ENCODE measurements at regions not wholly inside any gene's neighbourhood (a gene's known extent, or its start where the extent isn't known, plus 50 kb on each side); places are given as distances from the start of the nearest gene placed in this dataset.

DNA sequence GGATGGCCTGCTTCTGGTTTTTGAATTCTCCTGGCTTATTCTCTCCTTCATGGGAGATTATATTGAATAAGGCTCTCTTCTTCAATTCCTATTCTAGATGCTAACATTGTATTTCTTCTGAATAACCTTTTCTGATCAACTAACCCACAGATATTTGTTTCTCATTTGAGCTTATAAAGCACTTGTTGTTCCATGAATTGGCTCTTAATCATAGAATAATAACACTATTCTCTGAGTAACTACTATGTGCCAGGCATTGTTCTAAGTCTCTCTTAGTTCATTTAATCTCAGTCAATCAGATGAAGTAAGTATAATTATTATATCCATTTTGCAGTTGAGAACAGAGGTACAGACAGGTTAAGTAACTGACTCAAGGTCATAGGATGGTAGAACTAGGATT lies 136.3 kb upstream of the MLIP start:
- DNase-seq (ENCODE audit: insufficient read length, low spot score) (no peak), FAIRE-seq (no peak)
- TF ChIP-seq SPI1 (IDR thresholded peaks at IDR 0.05; ENCODE audit: low read depth, low read length), result no peak
- no peak for TF ChIP-seq PAX5 (IDR thresholded peaks at IDR 0.05; ENCODE audit: insufficient read depth, low read length, severe bottlenecking)
- TF ChIP-seq POU2F2 (IDR thresholded peaks at IDR 0.05; ENCODE audit: low read depth, low read length), result no peak
- no peak for TF ChIP-seq POLR2A (IDR thresholded peaks at IDR 0.05; ENCODE audit: low read depth, low read length)
- no peak for TF ChIP-seq TAF1 (IDR thresholded peaks at IDR 0.05; ENCODE audit: low read depth, low read length)
- TF ChIP-seq POLR2AphosphoS5 (IDR thresholded peaks at IDR 0.05; ENCODE audit: low read depth, low read length), result no peak

DNA sequence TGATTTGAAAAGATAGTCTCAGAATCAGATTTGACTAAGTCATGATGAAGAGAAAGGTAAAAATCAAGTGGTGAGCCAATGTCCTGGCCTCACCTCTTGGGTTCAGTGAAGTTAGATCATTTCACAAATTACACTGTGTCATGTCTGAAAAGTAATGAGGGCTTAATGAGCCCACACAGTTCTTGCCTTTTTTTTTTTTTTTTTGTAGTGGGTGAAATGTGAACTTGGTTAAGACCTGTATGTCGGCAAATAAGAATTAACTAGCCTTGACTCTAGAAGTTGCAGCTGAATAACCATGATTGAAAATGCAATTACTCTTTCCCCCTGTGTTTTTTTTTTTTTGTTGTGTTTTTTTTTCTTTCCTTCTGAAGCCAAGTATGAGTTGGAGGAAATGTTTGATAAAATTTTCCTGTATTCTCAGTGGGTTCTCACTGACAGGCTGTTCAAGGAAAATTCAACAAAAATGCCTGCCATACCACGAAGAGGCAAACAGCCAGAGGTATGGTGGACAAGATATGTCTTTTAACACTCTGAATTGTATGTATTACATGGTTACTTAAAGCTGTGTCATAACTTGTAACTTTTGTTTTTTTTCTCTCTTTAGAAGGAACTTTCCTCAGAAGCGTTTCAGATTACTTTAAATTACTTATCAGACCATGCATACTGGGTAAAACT lies 135.2 kb upstream of the MLIP start:
- no peak for FAIRE-seq

DNA sequence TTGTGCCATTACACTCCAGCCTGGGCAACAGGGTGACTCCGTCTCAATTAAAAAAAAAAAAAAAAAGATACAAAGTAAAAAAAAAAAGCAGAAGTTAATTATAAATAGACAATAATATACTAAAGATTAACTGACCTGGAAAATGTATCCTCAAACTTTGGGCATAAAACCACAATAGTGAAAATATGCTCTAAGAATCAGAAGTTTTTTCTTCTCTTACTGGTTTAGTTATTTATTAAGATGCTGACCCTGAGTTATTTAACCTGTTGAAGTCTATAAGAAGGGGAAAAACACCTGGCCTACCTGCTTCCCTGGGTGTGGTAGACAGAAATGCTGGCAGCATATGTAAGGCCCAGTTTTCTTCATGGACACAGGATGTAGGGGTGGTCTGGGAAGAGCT lies 133.7 kb upstream of the MLIP start:
- no peak for DNase-seq (ENCODE audit: insufficient read length, low spot score)
- TF ChIP-seq PAX5 (IDR thresholded peaks at IDR 0.05; ENCODE audit: insufficient read depth, low read length, severe bottlenecking), result no peak
- TF ChIP-seq TAF1 (IDR thresholded peaks at IDR 0.05; ENCODE audit: low read depth, low read length), result no peak
- TF ChIP-seq POLR2AphosphoS5 (IDR thresholded peaks at IDR 0.05; ENCODE audit: low read depth, low read length), result no peak
- no peak for TF ChIP-seq POU2F2 (IDR thresholded peaks at IDR 0.05; ENCODE audit: low read depth, low read length)
- TF ChIP-seq SPI1 (IDR thresholded peaks at IDR 0.05; ENCODE audit: low read depth, low read length), result no peak
- no peak for TF ChIP-seq POLR2A (IDR thresholded peaks at IDR 0.05; ENCODE audit: low read depth, low read length)
- FAIRE-seq, result no peak

More for the DNA sequence above, 135.2 kb upstream of the MLIP start:
- no peak for DNase-seq (ENCODE audit: insufficient read length, low spot score)
- TF ChIP-seq PAX5 (IDR thresholded peaks at IDR 0.05; ENCODE audit: insufficient read depth, low read length, severe bottlenecking) (no peak), POLR2AphosphoS5 (IDR thresholded peaks at IDR 0.05; ENCODE audit: low read depth, low read length) (no peak), SPI1 (IDR thresholded peaks at IDR 0.05; ENCODE audit: low read depth, low read length) (no peak), TAF1 (IDR thresholded peaks at IDR 0.05; ENCODE audit: low read depth, low read length) (no peak), POLR2A (IDR thresholded peaks at IDR 0.05; ENCODE audit: low read depth, low read length) (no peak), POU2F2 (IDR thresholded peaks at IDR 0.05; ENCODE audit: low read depth, low read length) (no peak)

DNA sequence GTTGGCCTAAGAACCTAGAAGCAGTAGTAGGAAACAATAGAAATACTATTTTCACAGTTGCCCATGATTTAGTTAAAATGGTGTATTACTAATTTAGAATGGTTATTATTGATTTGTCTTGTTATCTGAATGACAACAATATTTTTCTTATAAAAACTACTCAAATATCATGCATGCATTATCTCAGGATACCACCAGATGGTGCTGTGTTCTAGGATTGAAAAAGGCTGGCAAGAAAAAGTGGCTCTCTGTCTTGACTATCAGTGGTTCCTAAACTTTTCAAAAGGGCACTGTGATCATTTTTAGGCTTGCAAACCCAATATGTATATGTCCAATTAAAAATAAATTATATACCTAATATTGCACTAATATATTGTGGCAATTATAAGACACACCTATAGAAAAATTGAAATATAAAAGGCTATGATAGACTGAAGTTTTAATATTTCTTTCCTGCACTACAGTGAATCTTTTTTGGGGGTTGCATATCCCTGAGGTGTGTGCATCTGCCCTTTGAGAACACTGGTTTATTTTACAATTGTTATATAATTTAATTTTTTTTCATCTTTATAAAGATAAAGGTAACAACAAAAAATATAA lies 131.7 kb upstream of the MLIP start:
- FAIRE-seq (no peak), DNase-seq (ENCODE audit: insufficient read length, low spot score) (no peak)
- TF ChIP-seq POU2F2 (IDR thresholded peaks at IDR 0.05; ENCODE audit: low read depth, low read length), result no peak
- TF ChIP-seq POLR2A (IDR thresholded peaks at IDR 0.05; ENCODE audit: low read depth, low read length), result no peak
- no peak for TF ChIP-seq TAF1 (IDR thresholded peaks at IDR 0.05; ENCODE audit: low read depth, low read length)
- TF ChIP-seq SPI1 (IDR thresholded peaks at IDR 0.05; ENCODE audit: low read depth, low read length), result no peak
- TF ChIP-seq PAX5 (IDR thresholded peaks at IDR 0.05; ENCODE audit: insufficient read depth, low read length, severe bottlenecking), result no peak
- no peak for TF ChIP-seq POLR2AphosphoS5 (IDR thresholded peaks at IDR 0.05; ENCODE audit: low read depth, low read length)

DNA sequence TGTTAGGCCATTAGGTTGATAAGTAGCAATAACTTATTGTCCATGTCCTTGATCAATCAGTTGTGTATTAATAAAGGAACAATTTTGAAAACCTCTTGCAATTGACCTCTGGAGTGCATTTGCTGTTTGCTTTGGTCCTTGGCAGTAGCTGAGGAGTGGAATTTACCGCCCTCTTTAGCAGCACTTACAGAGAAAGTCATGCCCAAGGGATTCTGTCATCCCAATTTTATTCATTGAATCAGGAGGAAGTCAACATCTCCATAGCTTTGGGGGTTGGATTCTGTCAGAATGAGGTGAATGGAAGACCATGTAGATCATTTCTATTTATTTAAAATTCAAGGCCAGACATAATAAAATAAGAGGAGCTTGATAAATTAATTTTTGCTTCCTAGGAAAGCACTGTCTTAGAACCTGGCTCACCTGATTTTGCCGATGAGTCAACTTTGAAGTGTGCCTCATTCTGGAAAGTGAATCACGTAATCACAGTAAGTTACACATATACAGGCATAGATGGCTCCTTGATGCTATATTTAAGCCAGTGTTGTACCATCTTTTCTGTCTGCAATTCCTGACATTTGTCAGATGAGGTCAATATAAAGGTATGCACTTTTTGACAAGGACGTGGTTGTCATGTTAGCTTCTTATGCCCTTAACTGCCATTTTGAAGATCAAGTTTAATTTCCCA lies 128.7 kb upstream of the MLIP start:
- FAIRE-seq, result no peak
- TF ChIP-seq PAX5 (IDR thresholded peaks at IDR 0.05; ENCODE audit: insufficient read depth, low read length, severe bottlenecking) (no peak), POLR2AphosphoS5 (IDR thresholded peaks at IDR 0.05; ENCODE audit: low read depth, low read length) (no peak)
- DNase-seq (ENCODE audit: insufficient read length, low spot score), result no peak

DNA sequence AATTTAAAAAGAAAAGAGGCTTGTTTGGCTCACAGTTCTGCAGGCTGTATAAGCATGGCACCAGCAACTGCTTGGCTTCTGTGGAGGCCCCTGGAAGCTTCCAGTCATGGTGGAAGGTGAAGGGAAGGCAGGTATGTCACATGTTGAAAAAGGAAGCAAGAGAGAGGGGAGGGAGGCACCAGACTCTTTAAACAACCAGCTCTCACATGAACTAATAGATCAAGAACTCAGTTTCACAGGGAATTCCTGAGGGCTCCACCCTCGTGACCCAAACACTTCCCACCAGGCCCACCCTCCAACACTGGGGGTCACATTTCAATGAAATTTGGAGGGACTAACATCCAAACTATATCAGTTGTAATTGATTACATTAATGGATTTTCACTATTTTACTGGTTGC lies 127.9 kb upstream of the MLIP start:
- no peak for DNase-seq (ENCODE audit: insufficient read length, low spot score)
- FAIRE-seq, result no peak
- no peak for TF ChIP-seq PAX5 (IDR thresholded peaks at IDR 0.05; ENCODE audit: insufficient read depth, low read length, severe bottlenecking)
- TF ChIP-seq SPI1 (IDR thresholded peaks at IDR 0.05; ENCODE audit: low read depth, low read length), result no peak
- TF ChIP-seq TAF1 (IDR thresholded peaks at IDR 0.05; ENCODE audit: low read depth, low read length), result no peak
- no peak for TF ChIP-seq POLR2AphosphoS5 (IDR thresholded peaks at IDR 0.05; ENCODE audit: low read depth, low read length)
- TF ChIP-seq POLR2A (IDR thresholded peaks at IDR 0.05; ENCODE audit: low read depth, low read length), result no peak

DNA sequence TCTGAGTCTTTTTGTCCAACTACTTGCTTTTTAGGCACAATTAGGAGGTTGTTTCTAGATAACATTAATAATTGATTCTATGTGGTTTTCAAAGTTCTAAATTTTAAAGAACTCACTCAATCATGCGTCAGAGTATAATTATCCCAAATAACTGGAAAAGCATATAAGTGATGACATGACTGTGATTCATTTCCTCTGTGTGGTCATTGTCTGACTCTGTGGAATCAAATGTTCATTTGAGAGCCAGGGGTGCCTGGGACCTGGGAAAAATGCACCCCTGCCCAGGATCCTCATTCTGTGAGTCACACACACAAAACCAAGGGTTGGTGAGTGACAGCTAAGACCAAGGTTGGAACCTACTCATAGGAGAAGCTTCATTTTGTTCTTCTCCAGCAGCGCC lies 127.1 kb upstream of the MLIP start:
- DNase-seq (ENCODE audit: insufficient read length, low spot score) (no peak), FAIRE-seq (no peak)
- TF ChIP-seq SPI1 (IDR thresholded peaks at IDR 0.05; ENCODE audit: low read depth, low read length) (no peak), POLR2AphosphoS5 (IDR thresholded peaks at IDR 0.05; ENCODE audit: low read depth, low read length) (no peak), POLR2A (IDR thresholded peaks at IDR 0.05; ENCODE audit: low read depth, low read length) (no peak), PAX5 (IDR thresholded peaks at IDR 0.05; ENCODE audit: insufficient read depth, low read length, severe bottlenecking) (no peak), TAF1 (IDR thresholded peaks at IDR 0.05; ENCODE audit: low read depth, low read length) (no peak), POU2F2 (IDR thresholded peaks at IDR 0.05; ENCODE audit: low read depth, low read length) (no peak)

DNA sequence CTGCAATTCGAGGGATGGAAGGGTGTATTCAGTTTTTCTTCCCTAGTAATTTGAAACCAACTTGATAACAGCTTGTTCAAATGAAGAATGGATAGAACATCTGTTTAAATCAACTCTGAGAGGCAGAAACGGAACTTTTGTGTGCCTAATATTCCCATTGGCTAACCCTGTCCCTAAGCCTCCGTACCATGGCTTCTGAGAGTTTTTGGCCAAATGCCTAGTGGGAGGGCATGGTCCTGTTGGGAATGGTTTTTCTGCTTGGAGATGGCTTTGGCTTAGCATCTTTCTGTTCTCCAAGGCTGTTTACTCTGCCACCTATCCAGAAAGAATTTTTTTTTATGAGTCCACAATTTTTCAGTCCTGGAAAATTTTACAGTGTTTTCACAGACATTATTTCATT lies 126.7 kb upstream of the MLIP start:
- DNase-seq (ENCODE audit: insufficient read length, low spot score), result no peak
- FAIRE-seq, result no peak
- no peak for TF ChIP-seq TAF1 (IDR thresholded peaks at IDR 0.05; ENCODE audit: low read depth, low read length)
- no peak for TF ChIP-seq POLR2A (IDR thresholded peaks at IDR 0.05; ENCODE audit: low read depth, low read length)
- TF ChIP-seq POU2F2 (IDR thresholded peaks at IDR 0.05; ENCODE audit: low read depth, low read length), result no peak
- no peak for TF ChIP-seq SPI1 (IDR thresholded peaks at IDR 0.05; ENCODE audit: low read depth, low read length)
- TF ChIP-seq POLR2AphosphoS5 (IDR thresholded peaks at IDR 0.05; ENCODE audit: low read depth, low read length), result no peak
- no peak for TF ChIP-seq PAX5 (IDR thresholded peaks at IDR 0.05; ENCODE audit: insufficient read depth, low read length, severe bottlenecking)

DNA sequence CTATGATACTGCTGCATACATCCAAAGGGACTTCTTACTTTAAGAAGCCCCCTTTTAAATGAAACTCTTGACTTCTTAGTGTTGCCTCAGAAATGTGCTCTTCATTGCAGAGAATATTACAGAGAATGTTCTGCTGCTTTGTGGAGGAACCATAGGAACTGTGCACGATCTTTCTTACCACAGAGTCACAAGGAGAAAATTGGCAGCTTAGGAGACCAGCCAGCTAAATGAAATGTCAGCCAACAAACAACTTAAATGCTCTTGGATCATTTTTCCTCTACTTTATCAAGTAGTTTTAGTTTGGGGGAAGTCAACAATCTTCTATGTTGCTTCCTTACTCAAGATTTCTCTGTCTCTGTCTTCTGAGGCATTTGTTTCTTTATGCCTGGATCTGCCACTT lies 125.9 kb upstream of the MLIP start:
- TF ChIP-seq PAX5 (IDR thresholded peaks at IDR 0.05; ENCODE audit: insufficient read depth, low read length, severe bottlenecking), result no peak
- TF ChIP-seq SPI1 (IDR thresholded peaks at IDR 0.05; ENCODE audit: low read depth, low read length), result no peak
- no peak for TF ChIP-seq POU2F2 (IDR thresholded peaks at IDR 0.05; ENCODE audit: low read depth, low read length)
- no peak for TF ChIP-seq TAF1 (IDR thresholded peaks at IDR 0.05; ENCODE audit: low read depth, low read length)
- TF ChIP-seq POLR2AphosphoS5 (IDR thresholded peaks at IDR 0.05; ENCODE audit: low read depth, low read length), result no peak
- no peak for TF ChIP-seq POLR2A (IDR thresholded peaks at IDR 0.05; ENCODE audit: low read depth, low read length)
- no peak for FAIRE-seq
- DNase-seq (ENCODE audit: insufficient read length, low spot score), result no peak
